AML-193 (cell line): ENCODE measurements at regions not wholly inside any gene's neighbourhood (a gene's known extent, or its start where the extent isn't known, plus 50 kb on each side); places are given as distances from the start of the nearest gene placed in this dataset.
"Not testable (repeated sequence)": the region's sequence is repeated elsewhere in the genome, so short reads cannot be mapped to it uniquely, and the experiment has no call there.

Experiments
- DNase-seq, 2 experiments: peaks; one replicate each; lab custom pipeline; 2025; lab: John Stamatoyannopoulos, UW

GRCh38 chr5:1635477-1635876, 111.7 kb upstream of the LPCAT1 start:
- not testable (repeated sequence) for DNase-seq

GRCh38 chr5:1634337-1634661, 110.5 kb upstream of the LPCAT1 start:
- no peak for DNase-seq

- DNase-seq, result peak; percentile 56 to 69
Observed at GRCh38 chr5:1633605-1634336, 110.0 kb upstream of the LPCAT1 start.

- not testable (repeated sequence) for DNase-seq
Observed at GRCh38 chr5:1631004-1631403, 107.2 kb upstream of the LPCAT1 start.

GRCh38 chr5:1626397-1626796, 102.6 kb upstream of the LPCAT1 start:
- not testable (repeated sequence) for DNase-seq

GRCh38 chr5:1619531-1619930, 95.8 kb upstream of the LPCAT1 start:
- DNase-seq, result not testable (repeated sequence)

- not testable (repeated sequence) for DNase-seq
Observed at GRCh38 chr5:1618296-1618865, 94.6 kb upstream of the LPCAT1 start.

- DNase-seq, result not testable (repeated sequence)
Observed at GRCh38 chr5:1617236-1617755, 93.5 kb upstream of the LPCAT1 start.

- not testable (repeated sequence) for DNase-seq
Observed at GRCh38 chr5:1613515-1613914, 89.8 kb upstream of the LPCAT1 start.

- not testable (repeated sequence) for DNase-seq
Observed at GRCh38 chr5:1610526-1610925, 86.8 kb upstream of the LPCAT1 start.

GRCh38 chr5:1609111-1609510, 85.4 kb upstream of the LPCAT1 start:
- not testable (repeated sequence) for DNase-seq

GRCh38 chr5:1608336-1608735, 84.6 kb upstream of the LPCAT1 start:
- DNase-seq, result not testable (repeated sequence)

- DNase-seq, result not testable (repeated sequence)
Observed at GRCh38 chr5:1606951-1607350, 83.2 kb upstream of the LPCAT1 start.

- not testable (repeated sequence) for DNase-seq
Observed at GRCh38 chr5:1603916-1604315, 80.2 kb upstream of the LPCAT1 start.

GRCh38 chr5:1601565-1601964, 77.8 kb upstream of the LPCAT1 start:
- DNase-seq, result not testable (repeated sequence)

- DNase-seq, result not testable (repeated sequence)
Observed at GRCh38 chr5:1598950-1599737, 75.4 kb upstream of the LPCAT1 start.

GRCh38 chr5:1597093-1597473, 73.3 kb upstream of the LPCAT1 start:
- DNase-seq, result not testable (repeated sequence)

- DNase-seq, result not testable (repeated sequence)
Observed at GRCh38 chr5:1596462-1597092, 72.8 kb upstream of the LPCAT1 start.

GRCh38 chr5:1594357-1595106, 70.8 kb upstream of the LPCAT1 start:
- no peak for DNase-seq

- DNase-seq, result no peak
Observed at GRCh38 chr5:1593903-1594356, 70.2 kb upstream of the LPCAT1 start.

- not testable (repeated sequence) for DNase-seq
Observed at GRCh38 chr5:1588071-1588694, 64.4 kb upstream of the LPCAT1 start.
